D721Med (cell line): ENCODE measurements at regions not wholly inside any gene's neighbourhood (a gene's known extent, or its start where the extent isn't known, plus 50 kb on each side); places are given as distances from the start of the nearest gene placed in this dataset.
"Not testable (repeated sequence)": the region's sequence is repeated elsewhere in the genome, so short reads cannot be mapped to it uniquely, and the experiment has no call there.

Experiments used
- DNase-seq: peaks from one replicate; pipeline ENCODE4 v3.0.0; 2011; ENCODE audit warnings: low spot score; ENCODE audit not compliant: insufficient read length
- FAIRE-seq: peaks from 2 replicates; lab custom pipeline; 2011; peaks lifted over from hg19 to GRCh38; lab: Jason Lieb, UNC
- CTCF ChIP-seq: IDR thresholded peaks from 2 replicates; pipeline ENCODE4 v1.5.1; 2012; ENCODE audit warnings: mild to moderate bottlenecking, control low read depth; ENCODE audit not compliant: insufficient read depth; ENCODE audit errors: missing control alignments

GRCh38 chr6:12543953-12544352 lies 172.6 kb upstream of the PHACTR1 start:
- DNase-seq (no peak), FAIRE-seq (no peak)
- no peak for TF ChIP-seq CTCF

- DNase-seq (no peak), FAIRE-seq (no peak)
- TF ChIP-seq CTCF: no peak
These were observed 171.6 kb upstream of the PHACTR1 start for GRCh38 chr6:12544821-12545565.

GRCh38 chr6:12545619-12546409 lies 170.8 kb upstream of the PHACTR1 start:
- FAIRE-seq (no peak), DNase-seq (no peak)
- no peak for TF ChIP-seq CTCF

GRCh38 chr6:12546410-12547002 lies 170.1 kb upstream of the PHACTR1 start:
- no peak for DNase-seq
- TF ChIP-seq CTCF: no peak
- FAIRE-seq: no peak

GRCh38 chr6:12548526-12548925 lies 168.0 kb upstream of the PHACTR1 start:
- FAIRE-seq: no peak
- no peak for DNase-seq
- TF ChIP-seq CTCF: no peak

GRCh38 chr6:12549445-12549844 lies 167.1 kb upstream of the PHACTR1 start:
- not testable (repeated sequence) for FAIRE-seq, DNase-seq

GRCh38 chr6:12554820-12555219 lies 161.7 kb upstream of the PHACTR1 start:
- not testable (repeated sequence) for FAIRE-seq, DNase-seq

- no peak for TF ChIP-seq CTCF
- no peak for FAIRE-seq
These were observed 161.3 kb upstream of the PHACTR1 start for GRCh38 chr6:12555267-12555666.

More at GRCh38 chr6:12555267-12555666, 161.3 kb upstream of the PHACTR1 start:
- no peak for DNase-seq
